SJSA1 (cell line): ENCODE measurements at regions not wholly inside any gene's neighbourhood (a gene's known extent, or its start where the extent isn't known, plus 50 kb on each side); places are given as distances from the start of the nearest gene placed in this dataset.

Experiments used
- DNase-seq, 2 experiments: peaks; one replicate each; pipeline ENCODE4 v3.0.0-alpha.2; 2015 to 2020; ENCODE audit warnings: low spot score in 2 of 2, low read depth in 1 of 2
- H3K27ac ChIP-seq: fragments of 250-450 bp; sonication (Bioruptor Pico); 2 replicates; pipeline ENCODE4 v1.5.1; 2020; ENCODE audit warnings: mild to moderate bottlenecking, moderate library complexity
- H3K27me3 ChIP-seq: fragments of 250-450 bp; sonication (Bioruptor Pico); replicated peaks from 2 replicates; pipeline ENCODE4 v1.5.1; 2020; ENCODE audit warnings: mild to moderate bottlenecking, moderate library complexity
- H3K36me3 ChIP-seq: fragments of 250-450 bp; sonication (Bioruptor Pico); 2 replicates; pipeline ENCODE4 v1.5.1; 2020; ENCODE audit warnings: mild to moderate bottlenecking
- H3K4me1 ChIP-seq: fragments of 250-450 bp; sonication (Bioruptor Pico); replicated peaks from 2 replicates; pipeline ENCODE4 v1.6.1; 2021; ENCODE audit warnings: mild to moderate bottlenecking
- H3K4me3 ChIP-seq: fragments of 250-450 bp; sonication (Bioruptor Pico); 2 replicates; pipeline ENCODE4 v1.5.1; 2020; ENCODE audit warnings: mild to moderate bottlenecking
- H3K9me3 ChIP-seq: fragments of 250-450 bp; sonication (Bioruptor Pico); replicated peaks from 2 replicates; pipeline ENCODE4 v1.5.1; 2020; ENCODE audit warnings: mild to moderate bottlenecking

GRCh38 chr3:150170852-150171520 lies 200.3 kb upstream of the PFN2 start:
- DNase-seq = no peak
- H3K4me1 ChIP-seq = no peaks in the 10 kb centered on the region
- no peaks in the 10 kb centered on the region for H3K36me3 ChIP-seq
- no peak overlapping the region for H3K4me3 ChIP-seq
- no peaks in the 10 kb centered on the region for H3K9me3 ChIP-seq
- no peaks in the 10 kb centered on the region for H3K27me3 ChIP-seq
- no peak overlapping the region for H3K27ac ChIP-seq

GRCh38 chr3:150169330-150169940 lies 198.7 kb upstream of the PFN2 start:
- no peak overlapping the region for H3K27ac ChIP-seq
- no peaks in the 10 kb centered on the region for H3K27me3 ChIP-seq
- DNase-seq = no peak
- H3K36me3 ChIP-seq = no peaks in the 10 kb centered on the region
- no peaks in the 10 kb centered on the region for H3K4me1 ChIP-seq
- H3K4me3 ChIP-seq = no peak overlapping the region
- H3K9me3 ChIP-seq = no peaks in the 10 kb centered on the region

GRCh38 chr3:150168698-150169097 lies 198.0 kb upstream of the PFN2 start:
- Histone ChIP-seq H3K4me3 (no peak overlapping the region), H3K9me3 (no peaks in the 10 kb centered on the region), H3K36me3 (no peaks in the 10 kb centered on the region), H3K27me3 (no peaks in the 10 kb centered on the region), H3K27ac (no peak overlapping the region), H3K4me1 (no peaks in the 10 kb centered on the region)
- DNase-seq = no peak

GRCh38 chr3:150165396-150166094 lies 194.8 kb upstream of the PFN2 start:
- no peaks in the 10 kb centered on the region for H3K4me1 ChIP-seq
- H3K27ac ChIP-seq = no peak overlapping the region

GRCh38 chr3:150161011-150161410 lies 190.3 kb upstream of the PFN2 start:
- DNase-seq = no peak
- H3K36me3 ChIP-seq = no peaks in the 10 kb centered on the region
- H3K9me3 ChIP-seq = no peaks in the 10 kb centered on the region
- H3K27ac ChIP-seq = no peak overlapping the region
- H3K4me3 ChIP-seq = no peak overlapping the region
- H3K27me3 ChIP-seq = no peaks in the 10 kb centered on the region
- no peaks in the 10 kb centered on the region for H3K4me1 ChIP-seq

More at GRCh38 chr3:150165396-150166094, 194.8 kb upstream of the PFN2 start:
- Histone ChIP-seq H3K27me3 (no peaks in the 10 kb centered on the region), H3K36me3 (no peaks in the 10 kb centered on the region), H3K4me3 (no peak overlapping the region), H3K9me3 (no peaks in the 10 kb centered on the region)
- DNase-seq = no peak

- no peaks in the 10 kb centered on the region for H3K4me1 ChIP-seq
- H3K4me3 ChIP-seq = no peak overlapping the region
- no peak overlapping the region for H3K27ac ChIP-seq
- H3K27me3 ChIP-seq = no peaks in the 10 kb centered on the region
- no peaks in the 10 kb centered on the region for H3K36me3 ChIP-seq
- H3K9me3 ChIP-seq = no peaks in the 10 kb centered on the region
- DNase-seq = no peak
Observed at GRCh38 chr3:150158943-150159625, 188.4 kb upstream of the PFN2 start.

- Histone ChIP-seq H3K4me1 (peaks cover 13% of the 10 kb centered on the region), H3K9me3 (no peaks in the 10 kb centered on the region; the same call in 1 of the 2 replicates), H3K27ac (no peak overlapping the region), H3K36me3 (no peaks in the 10 kb centered on the region), H3K4me3 (no peak overlapping the region), H3K27me3 (no peaks in the 10 kb centered on the region)
- DNase-seq = no peak
Observed at GRCh38 chr3:150152567-150152966, 181.9 kb upstream of the PFN2 start.

- no peaks in the 10 kb centered on the region for H3K27me3 ChIP-seq
- peaks cover 22% of the 10 kb centered on the region for H3K4me1 ChIP-seq
- no peak for DNase-seq
- H3K36me3 ChIP-seq = no peaks in the 10 kb centered on the region
- H3K4me3 ChIP-seq = no peak overlapping the region
- no peaks in the 10 kb centered on the region; the same call in 1 of the 2 replicates for H3K9me3 ChIP-seq
- H3K27ac ChIP-seq = no peak overlapping the region
Observed at GRCh38 chr3:150150633-150151032, 179.9 kb upstream of the PFN2 start.

- peaks cover 22% of the 10 kb centered on the region for H3K4me1 ChIP-seq
- no peak overlapping the region for H3K27ac ChIP-seq
- H3K9me3 ChIP-seq = no peaks in the 10 kb centered on the region; the same call in 1 of the 2 replicates
Observed at GRCh38 chr3:150149651-150150051, 179.0 kb upstream of the PFN2 start.

GRCh38 chr3:150148227-150148626 lies 177.5 kb upstream of the PFN2 start:
- no peaks in the 10 kb centered on the region; the same call in 1 of the 2 replicates for H3K9me3 ChIP-seq
- H3K36me3 ChIP-seq = no peaks in the 10 kb centered on the region
- DNase-seq = no peak

More at GRCh38 chr3:150149651-150150051, 179.0 kb upstream of the PFN2 start:
- Histone ChIP-seq H3K27me3 (no peaks in the 10 kb centered on the region), H3K36me3 (no peaks in the 10 kb centered on the region), H3K4me3 (no peak overlapping the region)
- DNase-seq = no peak

GRCh38 chr3:150147776-150148175 lies 177.1 kb upstream of the PFN2 start:
- Histone ChIP-seq H3K4me3 (no peak overlapping the region), H3K36me3 (no peaks in the 10 kb centered on the region), H3K9me3 (no peaks in the 10 kb centered on the region; the same call in 1 of the 2 replicates), H3K4me1 (peaks cover 25% of the 10 kb centered on the region), H3K27ac (peak overlapping the region; percentile 74), H3K27me3 (no peaks in the 10 kb centered on the region)
- DNase-seq = no peak

More at GRCh38 chr3:150148227-150148626, 177.5 kb upstream of the PFN2 start:
- Histone ChIP-seq H3K4me1 (peaks cover 22% of the 10 kb centered on the region), H3K27me3 (no peaks in the 10 kb centered on the region), H3K27ac (peak overlapping the region; percentile 74), H3K4me3 (no peak overlapping the region)

GRCh38 chr3:150146991-150147761 lies 176.5 kb upstream of the PFN2 start:
- peak; percentile 65 to 69 for DNase-seq
- Histone ChIP-seq H3K36me3 (no peaks in the 10 kb centered on the region), H3K27ac (peak overlapping the region; percentile 74), H3K4me3 (no peak overlapping the region), H3K27me3 (no peaks in the 10 kb centered on the region), H3K9me3 (no peaks in the 10 kb centered on the region), H3K4me1 (peaks cover 25% of the 10 kb centered on the region)

GRCh38 chr3:150145659-150146058 lies 175.0 kb upstream of the PFN2 start:
- no peak overlapping the region for H3K4me3 ChIP-seq
- H3K9me3 ChIP-seq = no peaks in the 10 kb centered on the region
- H3K36me3 ChIP-seq = no peaks in the 10 kb centered on the region
- peaks cover 25% of the 10 kb centered on the region for H3K4me1 ChIP-seq
- no peak overlapping the region for H3K27ac ChIP-seq
- DNase-seq = no peak
- H3K27me3 ChIP-seq = no peaks in the 10 kb centered on the region
